ENCODE measurements at regions not wholly inside any gene's neighbourhood (a gene's known extent, or its start where the extent isn't known, plus 50 kb on each side); places are given as distances from the start of the nearest gene placed in this dataset.

GRCh38 chr2:7346336-7346735 is 429.1 kb downstream of the RNF144A start:
- no peak overlapping the region for H3K27ac ChIP-seq
- H3K27me3 ChIP-seq = peaks cover 16% of the 10 kb centered on the region
- H3K9me3 ChIP-seq = no peaks in the 10 kb centered on the region
- H3K4me1 ChIP-seq (ENCODE audit: control insufficient read depth in 1 of 2, insufficient read depth in 1 of 2, low read depth in 1 of 2, low read length in 1 of 2) = peaks cover 0 to 16% of the 10 kb centered on the region in 2 experiments
- no peaks in the 10 kb centered on the region for H3K36me3 ChIP-seq
- H3K4me3 ChIP-seq (ENCODE audit: low read depth in 1 of 2, low read length in 1 of 2) = no peak overlapping the region
- TF ChIP-seq CTCF (IDR thresholded peaks at IDR 0.05) = no peak

- no peak overlapping the region for H3K27ac ChIP-seq
- no peak for TF ChIP-seq CTCF (IDR thresholded peaks at IDR 0.05)
- no peaks in the 10 kb centered on the region for H3K9me3 ChIP-seq
- H3K4me3 ChIP-seq (ENCODE audit: low read depth in 1 of 2, low read length in 1 of 2) = no peak overlapping the region
- no peaks in the 10 kb centered on the region for H3K36me3 ChIP-seq
- peaks cover 16% of the 10 kb centered on the region for H3K27me3 ChIP-seq
- H3K4me1 ChIP-seq (ENCODE audit: control insufficient read depth in 1 of 2, insufficient read depth in 1 of 2, low read depth in 1 of 2, low read length in 1 of 2) = peaks cover 0 to 16% of the 10 kb centered on the region in 2 experiments
These were observed 431.5 kb downstream of the RNF144A start for GRCh38 chr2:7348761-7349160.

- no peak overlapping the region for H3K27ac ChIP-seq
These were observed 435.0 kb downstream of the RNF144A start for GRCh38 chr2:7352191-7352590.

GRCh38 chr2:7353571-7353970 is 436.4 kb downstream of the RNF144A start:
- Histone ChIP-seq H3K27ac (no peak overlapping the region), H3K4me3 (ENCODE audit: low read depth in 1 of 2, low read length in 1 of 2) (no peak overlapping the region), H3K9me3 (no peaks in the 10 kb centered on the region), H3K27me3 (no peaks in the 10 kb centered on the region), H3K4me1 (ENCODE audit: control insufficient read depth in 1 of 2, insufficient read depth in 1 of 2, low read depth in 1 of 2, low read length in 1 of 2) (no peaks in the 10 kb centered on the region), H3K36me3 (no peaks in the 10 kb centered on the region)
- TF ChIP-seq CTCF (IDR thresholded peaks at IDR 0.05) = no peak

More at GRCh38 chr2:7352191-7352590, 435.0 kb downstream of the RNF144A start:
- Histone ChIP-seq H3K4me1 (ENCODE audit: control insufficient read depth in 1 of 2, insufficient read depth in 1 of 2, low read depth in 1 of 2, low read length in 1 of 2) (peaks cover 0 to 4% of the 10 kb centered on the region in 2 experiments), H3K4me3 (ENCODE audit: low read depth in 1 of 2, low read length in 1 of 2) (no peak overlapping the region), H3K27me3 (peaks cover 10% of the 10 kb centered on the region), H3K36me3 (no peaks in the 10 kb centered on the region), H3K9me3 (no peaks in the 10 kb centered on the region)
- TF ChIP-seq CTCF (IDR thresholded peaks at IDR 0.05) = no peak

GRCh38 chr2:7355781-7356180 is 438.6 kb downstream of the RNF144A start:
- Histone ChIP-seq H3K27me3 (no peaks in the 10 kb centered on the region), H3K4me3 (ENCODE audit: low read depth in 1 of 2, low read length in 1 of 2) (no peak overlapping the region), H3K4me1 (ENCODE audit: control insufficient read depth in 1 of 2, insufficient read depth in 1 of 2, low read depth in 1 of 2, low read length in 1 of 2) (no peaks in the 10 kb centered on the region), H3K9me3 (no peaks in the 10 kb centered on the region), H3K27ac (no peak overlapping the region), H3K36me3 (no peaks in the 10 kb centered on the region)
- TF ChIP-seq CTCF (IDR thresholded peaks at IDR 0.05) = no peak
